ENCODE measurements at regions not wholly inside any gene's neighbourhood (a gene's known extent, or its start where the extent isn't known, plus 50 kb on each side); places are given as distances from the start of the nearest gene placed in this dataset.
A peak's percentile ranks its signal among the peaks of the same experiment; 100 is the strongest.

DNA sequence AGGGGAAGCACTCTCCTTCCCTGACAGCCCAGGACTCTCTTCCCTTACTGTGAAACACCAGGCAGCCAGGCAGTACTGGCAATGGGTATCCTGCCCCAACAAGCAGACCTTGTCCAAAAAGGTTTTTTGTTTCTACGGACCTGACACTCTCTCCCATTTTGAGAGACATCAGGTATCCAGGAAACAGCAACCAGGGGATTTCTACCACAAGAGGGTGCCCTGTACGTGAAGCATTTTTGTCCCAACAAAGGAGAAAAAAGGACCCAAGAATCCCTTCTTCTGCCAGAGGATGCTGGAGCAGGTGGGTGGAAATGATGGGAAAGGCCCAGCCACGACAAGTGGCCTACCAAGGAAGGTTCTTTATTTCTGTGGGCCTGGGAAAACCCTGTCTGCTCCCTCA is 65.7 kb upstream of the FGF13 start:
- peak; percentile 36 for DNase-seq (ENCODE audit: low spot score)
- no peaks in the 10 kb centered on the region; the same call in 1 of the 3 replicates for H3K9me3 Mint-ChIP-seq

DNA sequence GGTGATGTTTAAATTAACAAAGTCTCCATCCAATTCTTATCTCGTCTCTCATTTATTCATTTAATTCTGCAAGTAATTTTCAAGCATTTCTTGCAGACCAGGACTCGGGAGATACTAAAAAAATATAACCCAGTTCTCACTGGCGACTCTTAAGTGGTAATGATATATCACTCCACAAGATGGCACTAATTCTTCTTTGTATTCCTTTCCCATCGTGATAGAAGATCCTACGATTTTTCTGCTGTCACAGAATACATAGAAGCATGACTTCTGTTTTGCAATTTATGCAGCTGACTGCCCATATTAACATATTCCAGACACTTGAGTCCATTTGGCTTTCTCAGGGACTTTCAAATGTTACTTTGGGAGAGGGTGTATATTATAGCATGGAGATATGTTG is 64.0 kb upstream of the FGF13 start:
- H3K4me2 ChIP-seq: no peak overlapping the region
- no peak overlapping the region for H3K4me3 ChIP-seq
- H3K4me1 ChIP-seq (ENCODE audit: insufficient read depth): no peaks in the 10 kb centered on the region; the same call in 1 of the 2 replicates
- no peaks in the 10 kb centered on the region for H3F3A ChIP-seq (replicated peaks; ENCODE audit: low read depth)
- H2AFZ ChIP-seq: no peak overlapping the region
- Mint-ChIP-seq H3K4me1 (no peaks in the 10 kb centered on the region; the same call in 2 of the 3 replicates), H3K9me3 (no peaks in the 10 kb centered on the region; the same call in 1 of the 3 replicates), H3K4me3 (no peak overlapping the region), H3K27ac (no peak overlapping the region), H3K36me3 (ENCODE audit: low read depth) (no peaks in the 10 kb centered on the region), H3K27me3 (ENCODE audit: insufficient read depth, low read depth, poor library complexity) (peaks cover 1% of the 10 kb centered on the region)
- no peaks in the 10 kb centered on the region for H3K79me2 ChIP-seq (replicated peaks; ENCODE audit: insufficient read depth)
- no peaks in the 10 kb centered on the region for H3K9me2 ChIP-seq (ENCODE audit: insufficient read depth)
- no peaks in the 10 kb centered on the region for H3K36me3 ChIP-seq (ENCODE audit: insufficient read depth)
- H3K27me3 ChIP-seq (ENCODE audit: insufficient read depth): no peaks in the 10 kb centered on the region
- DNase-seq (ENCODE audit: low spot score): peak; percentile 37
- no peak for ATAC-seq
- TF ChIP-seq, protein P1, sequence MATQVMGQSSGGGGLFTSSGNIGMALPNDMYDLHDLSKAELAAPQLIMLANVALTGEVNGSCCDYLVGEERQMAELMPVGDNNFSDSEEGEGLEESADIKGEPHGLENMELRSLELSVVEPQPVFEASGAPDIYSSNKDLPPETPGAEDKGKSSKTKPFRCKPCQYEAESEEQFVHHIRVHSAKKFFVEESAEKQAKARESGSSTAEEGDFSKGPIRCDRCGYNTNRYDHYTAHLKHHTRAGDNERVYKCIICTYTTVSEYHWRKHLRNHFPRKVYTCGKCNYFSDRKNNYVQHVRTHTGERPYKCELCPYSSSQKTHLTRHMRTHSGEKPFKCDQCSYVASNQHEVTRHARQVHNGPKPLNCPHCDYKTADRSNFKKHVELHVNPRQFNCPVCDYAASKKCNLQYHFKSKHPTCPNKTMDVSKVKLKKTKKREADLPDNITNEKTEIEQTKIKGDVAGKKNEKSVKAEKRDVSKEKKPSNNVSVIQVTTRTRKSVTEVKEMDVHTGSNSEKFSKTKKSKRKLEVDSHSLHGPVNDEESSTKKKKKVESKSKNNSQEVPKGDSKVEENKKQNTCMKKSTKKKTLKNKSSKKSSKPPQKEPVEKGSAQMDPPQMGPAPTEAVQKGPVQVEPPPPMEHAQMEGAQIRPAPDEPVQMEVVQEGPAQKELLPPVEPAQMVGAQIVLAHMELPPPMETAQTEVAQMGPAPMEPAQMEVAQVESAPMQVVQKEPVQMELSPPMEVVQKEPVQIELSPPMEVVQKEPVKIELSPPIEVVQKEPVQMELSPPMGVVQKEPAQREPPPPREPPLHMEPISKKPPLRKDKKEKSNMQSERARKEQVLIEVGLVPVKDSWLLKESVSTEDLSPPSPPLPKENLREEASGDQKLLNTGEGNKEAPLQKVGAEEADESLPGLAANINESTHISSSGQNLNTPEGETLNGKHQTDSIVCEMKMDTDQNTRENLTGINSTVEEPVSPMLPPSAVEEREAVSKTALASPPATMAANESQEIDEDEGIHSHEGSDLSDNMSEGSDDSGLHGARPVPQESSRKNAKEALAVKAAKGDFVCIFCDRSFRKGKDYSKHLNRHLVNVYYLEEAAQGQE (IDR thresholded peaks at IDR 0.05; ENCODE audit: unreplicated experiment): no peak
- TF ChIP-seq, protein P2, sequence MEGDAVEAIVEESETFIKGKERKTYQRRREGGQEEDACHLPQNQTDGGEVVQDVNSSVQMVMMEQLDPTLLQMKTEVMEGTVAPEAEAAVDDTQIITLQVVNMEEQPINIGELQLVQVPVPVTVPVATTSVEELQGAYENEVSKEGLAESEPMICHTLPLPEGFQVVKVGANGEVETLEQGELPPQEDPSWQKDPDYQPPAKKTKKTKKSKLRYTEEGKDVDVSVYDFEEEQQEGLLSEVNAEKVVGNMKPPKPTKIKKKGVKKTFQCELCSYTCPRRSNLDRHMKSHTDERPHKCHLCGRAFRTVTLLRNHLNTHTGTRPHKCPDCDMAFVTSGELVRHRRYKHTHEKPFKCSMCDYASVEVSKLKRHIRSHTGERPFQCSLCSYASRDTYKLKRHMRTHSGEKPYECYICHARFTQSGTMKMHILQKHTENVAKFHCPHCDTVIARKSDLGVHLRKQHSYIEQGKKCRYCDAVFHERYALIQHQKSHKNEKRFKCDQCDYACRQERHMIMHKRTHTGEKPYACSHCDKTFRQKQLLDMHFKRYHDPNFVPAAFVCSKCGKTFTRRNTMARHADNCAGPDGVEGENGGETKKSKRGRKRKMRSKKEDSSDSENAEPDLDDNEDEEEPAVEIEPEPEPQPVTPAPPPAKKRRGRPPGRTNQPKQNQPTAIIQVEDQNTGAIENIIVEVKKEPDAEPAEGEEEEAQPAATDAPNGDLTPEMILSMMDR (conservative IDR thresholded peaks at IDR 0.05; ENCODE audit: low read depth in 2 of 2): peak; percentile 47 to 52
- H3K27ac ChIP-seq (ENCODE audit: low read depth): no peak overlapping the region
- no peaks in the 10 kb centered on the region for H4K20me1 ChIP-seq (replicated peaks; ENCODE audit: insufficient read depth)

More for the DNA sequence above, 65.7 kb upstream of the FGF13 start:
- Histone ChIP-seq H3K36me3 (ENCODE audit: insufficient read depth) (no peaks in the 10 kb centered on the region), H3K4me2 (no peak overlapping the region), H3F3A (replicated peaks; ENCODE audit: low read depth) (no peaks in the 10 kb centered on the region), H2AFZ (no peak overlapping the region), H3K27me3 (ENCODE audit: insufficient read depth) (no peaks in the 10 kb centered on the region), H3K4me1 (ENCODE audit: insufficient read depth) (no peaks in the 10 kb centered on the region), H3K4me3 (no peak overlapping the region), H3K79me2 (replicated peaks; ENCODE audit: insufficient read depth) (no peaks in the 10 kb centered on the region), H3K9me2 (ENCODE audit: insufficient read depth) (no peaks in the 10 kb centered on the region), H3K27ac (ENCODE audit: low read depth) (no peak overlapping the region), H4K20me1 (replicated peaks; ENCODE audit: insufficient read depth) (no peaks in the 10 kb centered on the region)
- no peak for ATAC-seq
- no peaks in the 10 kb centered on the region for H3K36me3 Mint-ChIP-seq (ENCODE audit: low read depth)
- H3K4me3 Mint-ChIP-seq: no peak overlapping the region
- no peaks in the 10 kb centered on the region for H3K4me1 Mint-ChIP-seq
- H3K27me3 Mint-ChIP-seq (ENCODE audit: insufficient read depth, low read depth, poor library complexity): no peaks in the 10 kb centered on the region
- TF ChIP-seq, protein P2 (conservative IDR thresholded peaks at IDR 0.05; ENCODE audit: low read depth in 2 of 2): peak; percentile 44 to 55
- TF ChIP-seq, protein P1 (IDR thresholded peaks at IDR 0.05; ENCODE audit: unreplicated experiment): no peak
- H3K27ac Mint-ChIP-seq: no peak overlapping the region
